CMK (cell line): ENCODE measurements at regions not wholly inside any gene's neighbourhood (a gene's known extent, or its start where the extent isn't known, plus 50 kb on each side); places are given as distances from the start of the nearest gene placed in this dataset.
"Not testable (repeated sequence)": the region's sequence is repeated elsewhere in the genome, so short reads cannot be mapped to it uniquely, and the experiment has no call there.

Experiments used
- DNase-seq: peaks from one replicate; pipeline ENCODE4 v3.0.0-alpha.2; 2010; ENCODE audit warnings: low read depth

- DNase-seq, result no peak
These were observed 431.1 kb upstream of the ALCAM start for GRCh38 chr3:104935613-104936012.

- DNase-seq, result no peak
These were observed 427.5 kb upstream of the ALCAM start for GRCh38 chr3:104939196-104939595.

- DNase-seq, result no peak
These were observed 424.9 kb upstream of the ALCAM start for GRCh38 chr3:104941785-104942184.

GRCh38 chr3:104943974-104944373 lies 422.7 kb upstream of the ALCAM start:
- DNase-seq, result no peak

DNA sequence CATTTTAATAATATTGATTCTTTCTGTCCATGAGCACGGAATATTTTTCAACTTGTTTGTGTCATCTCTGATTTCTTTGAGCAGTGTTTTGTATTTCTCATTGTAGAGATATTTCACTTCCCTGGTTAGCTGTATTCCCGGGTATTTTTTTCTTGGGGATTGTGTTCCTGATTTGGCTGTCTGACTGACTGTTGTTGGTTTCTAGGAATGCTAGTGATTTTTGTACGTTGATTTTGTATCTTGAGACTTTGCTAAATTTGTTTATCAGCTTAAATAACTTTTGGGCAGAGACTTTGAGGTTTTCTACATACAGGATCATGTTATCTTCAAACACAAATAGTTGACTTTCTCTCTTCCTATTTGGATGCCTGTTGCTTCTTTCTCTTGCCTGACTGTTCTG lies 418.8 kb upstream of the ALCAM start:
- DNase-seq, result no peak

DNA sequence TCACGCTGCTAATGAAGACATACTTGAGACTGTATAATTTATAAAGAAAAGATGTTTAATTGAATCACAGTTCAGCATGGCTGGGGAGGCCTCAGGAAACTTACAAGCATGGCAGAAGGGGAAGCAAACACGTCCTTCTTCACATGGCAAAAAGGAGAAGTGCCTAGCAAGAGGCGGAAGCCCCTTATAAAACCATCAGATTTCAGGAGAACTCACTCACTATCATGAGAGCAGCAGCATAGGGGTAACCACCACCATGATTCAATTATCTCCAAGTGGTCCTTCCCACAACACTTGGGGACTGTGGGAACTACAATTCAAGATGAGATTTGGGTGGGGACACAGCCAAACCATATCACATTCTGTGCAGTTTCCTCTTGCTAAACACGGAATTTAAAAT lies 416.9 kb upstream of the ALCAM start:
- not testable (repeated sequence) for DNase-seq

GRCh38 chr3:104951426-104951825 lies 415.3 kb upstream of the ALCAM start:
- DNase-seq, result no peak

GRCh38 chr3:104952146-104952972 lies 414.4 kb upstream of the ALCAM start:
- no peak for DNase-seq

- no peak for DNase-seq
These were observed 409.9 kb upstream of the ALCAM start for GRCh38 chr3:104956620-104957345.

- no peak for DNase-seq
These were observed 406.1 kb upstream of the ALCAM start for GRCh38 chr3:104960579-104960978.

- no peak for DNase-seq
These were observed 404.9 kb upstream of the ALCAM start for GRCh38 chr3:104961851-104962250.

GRCh38 chr3:104974316-104974715 lies 392.4 kb upstream of the ALCAM start:
- DNase-seq, result no peak

DNA sequence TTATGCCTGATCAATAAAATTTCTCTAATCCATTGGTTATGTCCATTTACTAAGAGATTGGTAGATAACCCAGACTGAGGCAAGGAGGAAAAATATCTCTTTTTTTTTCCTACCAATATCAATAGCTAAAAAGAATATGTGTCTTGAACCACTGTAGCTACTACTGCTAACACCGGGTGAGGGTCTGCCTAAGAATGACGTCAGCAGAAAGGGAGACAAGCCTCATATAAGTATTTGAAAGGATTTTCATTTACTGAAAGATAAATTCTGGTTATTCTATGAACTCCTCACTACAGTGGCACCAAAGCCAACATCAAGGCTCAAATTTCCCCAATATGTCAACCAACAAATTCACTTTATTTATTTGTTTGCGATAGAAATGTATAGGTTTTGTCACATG lies 389.0 kb upstream of the ALCAM start:
- DNase-seq, result no peak

DNA sequence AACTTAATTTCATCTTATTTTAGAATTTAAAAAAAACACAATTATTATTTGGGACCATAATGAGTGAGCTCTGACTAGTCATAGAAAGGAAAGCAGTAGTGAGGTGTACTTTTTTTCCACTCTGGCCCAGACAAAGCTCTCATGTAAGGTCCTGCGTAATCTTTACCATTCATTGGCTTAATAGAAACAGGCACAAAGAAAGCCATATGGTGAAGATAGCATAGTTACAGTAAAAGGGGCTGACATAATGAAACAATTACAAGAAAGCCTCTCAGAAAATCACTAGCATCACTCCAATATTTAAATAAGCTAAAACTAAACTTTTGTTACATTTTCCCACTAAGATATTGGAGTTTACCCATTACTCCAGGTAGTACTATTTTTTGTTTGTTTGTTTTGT lies 384.6 kb upstream of the ALCAM start:
- no peak for DNase-seq

GRCh38 chr3:104987859-104988258 lies 378.9 kb upstream of the ALCAM start:
- DNase-seq, result no peak

DNA sequence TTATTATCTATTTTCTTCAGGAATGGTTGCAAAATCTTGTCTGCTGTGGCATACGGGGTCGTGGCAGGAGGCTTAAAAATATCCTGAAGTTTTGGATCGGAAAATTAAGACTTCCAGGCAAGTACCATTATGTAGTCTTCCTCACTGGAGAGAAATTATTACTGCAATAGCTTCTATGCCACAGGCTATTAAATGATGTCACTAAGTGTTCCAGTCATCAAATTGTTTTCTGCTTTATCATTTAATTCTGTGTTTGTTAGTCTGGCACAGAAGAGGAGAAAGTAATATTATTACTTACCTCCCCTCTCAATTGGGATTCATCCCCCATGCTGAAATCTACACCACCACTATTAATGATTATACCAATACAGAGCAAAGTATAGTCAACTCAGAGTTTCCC lies 378.2 kb upstream of the ALCAM start:
- DNase-seq, result no peak

DNA sequence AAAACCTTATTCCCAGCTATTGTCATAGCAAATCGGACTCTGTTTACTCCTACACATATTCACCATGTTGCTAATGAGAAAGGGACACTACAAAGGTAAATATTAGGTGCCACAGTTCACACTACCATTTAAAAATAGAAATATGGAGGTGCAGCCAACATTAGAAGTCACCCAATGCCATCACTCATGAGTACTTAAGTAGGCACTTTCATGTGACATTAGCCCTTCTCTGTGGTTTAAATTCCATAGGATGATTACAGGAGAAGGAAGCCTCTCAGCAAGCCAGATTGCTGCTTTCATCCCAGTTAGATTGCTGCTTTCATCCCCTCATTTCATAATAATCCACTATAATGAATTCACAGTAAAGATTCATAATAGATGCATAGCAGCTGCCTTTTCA lies 376.8 kb upstream of the ALCAM start:
- DNase-seq, result no peak

GRCh38 chr3:104990758-104991157 lies 376.0 kb upstream of the ALCAM start:
- no peak for DNase-seq

GRCh38 chr3:104992676-104993075 lies 374.0 kb upstream of the ALCAM start:
- no peak for DNase-seq

DNA sequence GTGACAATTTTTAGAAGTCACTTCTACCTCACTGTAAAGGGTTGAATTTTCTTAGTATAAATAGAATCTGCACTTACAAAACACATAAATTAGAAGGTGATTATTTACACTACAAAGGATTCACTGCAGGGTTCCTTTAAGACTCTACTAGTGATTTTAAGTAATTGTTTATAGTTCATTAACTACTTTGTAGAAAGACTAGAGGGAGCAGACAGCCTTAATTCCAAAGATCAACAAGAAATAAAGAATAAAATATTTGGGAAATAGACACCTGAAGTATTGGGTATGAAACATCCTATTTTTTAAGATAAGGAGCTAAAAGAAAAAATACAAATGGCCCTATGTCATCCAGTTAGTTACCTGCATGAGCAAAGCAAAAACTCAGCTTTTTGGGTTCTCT lies 360.5 kb upstream of the ALCAM start:
- DNase-seq, result no peak

DNA sequence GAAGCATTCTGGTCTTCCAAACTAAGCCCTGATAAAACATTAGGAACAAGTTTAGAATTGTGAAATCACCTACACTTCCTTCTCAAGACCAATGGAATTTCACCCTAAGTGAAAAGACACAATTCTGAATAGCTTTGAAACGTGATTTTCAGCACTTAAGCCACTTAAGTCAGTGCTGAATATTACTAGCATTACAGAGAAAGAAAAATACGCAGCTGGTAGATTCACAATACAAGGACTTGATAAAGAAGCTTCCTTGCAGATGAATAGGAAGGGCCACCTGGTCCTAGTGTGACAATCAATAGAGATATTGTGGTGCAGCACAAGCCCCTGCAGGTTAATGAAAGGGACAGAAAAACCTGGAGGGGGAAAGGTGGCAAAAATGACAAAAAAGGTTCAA lies 353.1 kb upstream of the ALCAM start:
- no peak for DNase-seq

DNA sequence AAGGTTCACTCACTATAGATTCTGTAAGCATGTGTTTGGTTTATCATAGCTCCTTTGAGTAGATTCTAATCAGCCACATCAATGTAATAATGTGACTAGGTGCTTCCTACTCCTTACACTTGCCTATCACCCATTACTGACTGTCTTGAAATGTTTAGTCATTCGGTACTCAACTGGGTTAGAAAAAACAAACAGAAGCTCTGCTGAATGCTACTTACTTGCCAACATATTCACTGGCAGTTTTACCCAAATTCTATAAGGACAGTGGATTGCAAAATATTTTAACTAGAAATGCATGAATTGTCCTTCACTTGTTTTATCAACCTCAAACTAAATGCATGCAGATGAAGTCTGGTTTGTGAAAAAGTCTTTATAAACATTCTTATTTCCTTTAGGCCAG lies 352.1 kb upstream of the ALCAM start:
- DNase-seq, result no peak

GRCh38 chr3:105022813-105023212 lies 343.9 kb upstream of the ALCAM start:
- DNase-seq, result no peak

- no peak for DNase-seq
These were observed 336.5 kb upstream of the ALCAM start for GRCh38 chr3:105030211-105030610.
